ENCODE measurements at regions not wholly inside any gene's neighbourhood (a gene's known extent, or its start where the extent isn't known, plus 50 kb on each side); places are given as distances from the start of the nearest gene placed in this dataset.

GRCh38 chr1:60151311-60151710, 77.7 kb upstream of the C1orf87 start:
- DNase-seq: no peak

DNA sequence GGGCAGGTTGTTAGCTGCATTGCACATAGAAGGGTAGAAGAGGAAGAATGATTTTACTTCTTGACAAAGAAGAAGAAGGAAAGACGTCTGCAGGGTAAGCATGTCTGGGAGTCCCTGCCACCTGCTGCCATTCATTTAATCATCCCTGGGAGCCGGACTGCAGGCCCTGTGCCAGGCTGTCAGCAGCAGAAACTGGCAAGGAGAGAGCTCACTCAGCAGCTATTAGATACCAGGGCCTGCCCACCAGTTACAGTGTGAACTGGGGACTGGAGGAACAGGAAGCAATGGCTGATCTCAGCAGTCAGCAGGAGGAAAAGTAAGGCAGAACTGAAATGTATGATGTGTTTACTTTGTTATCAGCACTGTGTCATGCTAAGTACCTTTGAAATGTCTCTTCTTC, 75.7 kb upstream of the C1orf87 start:
- no peak for DNase-seq

GRCh38 chr1:60146884-60147283, 73.3 kb upstream of the C1orf87 start:
- DNase-seq: no peak

GRCh38 chr1:60145771-60146170, 72.2 kb upstream of the C1orf87 start:
- DNase-seq: no peak

GRCh38 chr1:60141743-60142142, 68.2 kb upstream of the C1orf87 start:
- no peak for DNase-seq

- DNase-seq: no peak
Observed at GRCh38 chr1:60141276-60141675, 67.7 kb upstream of the C1orf87 start.

DNA sequence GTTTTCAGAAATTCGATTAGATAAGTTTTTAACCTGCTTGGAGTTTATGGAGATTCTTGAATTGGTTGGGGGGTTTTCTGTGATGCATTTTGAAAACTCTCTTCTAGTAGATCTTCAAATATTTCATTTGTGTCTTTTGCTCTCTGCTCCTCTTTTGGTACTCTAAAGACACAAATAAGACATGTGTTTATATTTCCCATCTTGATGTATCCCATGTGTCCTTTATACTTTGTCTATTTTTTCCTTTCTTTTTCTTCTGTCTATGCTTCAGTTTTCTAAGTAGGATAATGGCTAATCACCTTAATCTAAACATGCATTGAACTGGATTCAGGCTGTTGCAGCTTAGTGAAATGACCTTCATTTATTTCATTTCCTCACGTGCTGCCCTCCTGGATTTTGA, 63.8 kb upstream of the C1orf87 start:
- DNase-seq: no peak

GRCh38 chr1:60136395-60136794, 62.8 kb upstream of the C1orf87 start:
- DNase-seq: no peak

- DNase-seq: no peak
Observed at GRCh38 chr1:60134716-60135115, 61.1 kb upstream of the C1orf87 start.

GRCh38 chr1:60133848-60134247, 60.3 kb upstream of the C1orf87 start:
- no peak for DNase-seq

DNA sequence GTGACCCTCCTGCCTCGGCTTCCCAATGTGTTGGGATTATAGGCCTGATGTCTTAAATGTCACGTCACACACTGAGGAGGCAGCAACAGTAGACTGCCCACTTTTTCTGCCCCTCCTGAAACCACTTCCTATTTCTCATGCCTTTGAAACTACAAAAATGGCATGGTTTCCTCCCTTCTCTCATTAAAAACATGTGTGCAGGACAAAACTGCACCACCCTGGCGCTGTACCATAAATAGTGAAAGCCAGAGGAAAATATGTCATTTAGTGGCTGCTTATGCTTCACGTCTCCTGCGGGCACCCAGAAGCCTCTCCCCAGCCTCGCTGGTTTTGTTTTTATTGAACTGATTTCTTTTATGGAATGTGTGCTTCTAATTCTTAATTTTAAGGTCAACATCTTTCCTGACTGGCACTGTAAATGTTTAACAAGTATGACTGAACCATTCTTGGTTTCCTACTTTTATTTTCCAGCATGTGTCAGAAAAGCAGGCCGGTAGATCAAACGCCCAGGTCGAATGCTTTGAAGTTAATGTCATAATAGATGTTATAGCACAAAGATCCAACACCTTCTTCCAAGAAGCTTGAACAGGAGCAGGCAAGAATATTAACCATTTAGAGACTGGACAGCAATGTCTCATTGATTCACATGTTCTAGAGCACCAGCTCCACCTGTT, 59.6 kb upstream of the C1orf87 start:
- no peak for DNase-seq

- DNase-seq: no peak
Observed at GRCh38 chr1:60132108-60132507, 58.5 kb upstream of the C1orf87 start.

DNA sequence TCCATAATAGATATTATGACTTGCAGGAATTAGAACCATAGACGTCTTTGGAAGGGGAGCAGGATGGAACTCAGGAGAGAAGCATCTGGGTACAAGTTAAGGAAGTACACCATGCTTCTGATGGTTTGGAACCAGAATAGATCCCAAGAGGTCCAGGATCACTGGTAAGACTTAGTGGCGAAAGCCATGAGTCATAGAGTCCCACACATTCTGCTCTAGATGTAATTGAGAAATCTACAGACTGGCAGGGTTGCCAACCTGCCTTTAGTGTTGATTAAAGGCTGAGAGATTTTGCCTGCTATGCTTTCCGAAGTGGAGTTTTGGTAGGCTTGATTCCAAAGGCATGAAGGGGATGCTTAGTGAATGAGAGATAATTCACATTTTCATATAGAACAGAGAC, 57.1 kb upstream of the C1orf87 start:
- DNase-seq: no peak

DNA sequence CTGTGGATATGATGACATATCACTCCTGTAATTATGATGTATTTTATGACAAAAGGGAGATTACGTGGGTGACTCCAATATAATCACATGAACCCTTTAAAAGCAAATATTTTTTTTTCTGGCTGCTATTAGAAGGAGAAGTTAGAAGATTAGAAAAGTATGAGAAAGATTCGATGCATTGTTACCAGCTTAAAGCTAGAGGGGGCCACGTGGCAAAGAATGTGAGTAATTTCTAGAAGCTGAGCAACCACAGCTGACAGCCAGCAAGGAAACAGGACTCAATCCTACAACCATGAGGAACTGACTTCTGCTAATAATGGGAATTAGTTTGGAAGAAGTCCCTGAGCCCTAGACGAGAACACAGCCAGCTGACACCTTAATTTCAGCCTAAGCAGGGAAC, 56.3 kb upstream of the C1orf87 start:
- no peak for DNase-seq

- no peak for DNase-seq
Observed at GRCh38 chr1:60126723-60127122, 53.2 kb upstream of the C1orf87 start.

All from cerebellar nuclear complex (tissue), 1 donor.